ENCODE measurements at regions not wholly inside any gene's neighbourhood (a gene's known extent, or its start where the extent isn't known, plus 50 kb on each side); places are given as distances from the start of the nearest gene placed in this dataset.

GRCh38 chr3:25854214-25854613 is 64.3 kb downstream of the OXSM start:
- TF ChIP-seq, protein P1, sequence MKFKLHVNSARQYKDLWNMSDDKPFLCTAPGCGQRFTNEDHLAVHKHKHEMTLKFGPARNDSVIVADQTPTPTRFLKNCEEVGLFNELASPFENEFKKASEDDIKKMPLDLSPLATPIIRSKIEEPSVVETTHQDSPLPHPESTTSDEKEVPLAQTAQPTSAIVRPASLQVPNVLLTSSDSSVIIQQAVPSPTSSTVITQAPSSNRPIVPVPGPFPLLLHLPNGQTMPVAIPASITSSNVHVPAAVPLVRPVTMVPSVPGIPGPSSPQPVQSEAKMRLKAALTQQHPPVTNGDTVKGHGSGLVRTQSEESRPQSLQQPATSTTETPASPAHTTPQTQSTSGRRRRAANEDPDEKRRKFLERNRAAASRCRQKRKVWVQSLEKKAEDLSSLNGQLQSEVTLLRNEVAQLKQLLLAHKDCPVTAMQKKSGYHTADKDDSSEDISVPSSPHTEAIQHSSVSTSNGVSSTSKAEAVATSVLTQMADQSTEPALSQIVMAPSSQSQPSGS (CRISPR knock-in tag; IDR thresholded peaks at IDR 0.05): no peak
- no peak for TF ChIP-seq MYC (IDR thresholded peaks at IDR 0.05; ENCODE audit: low read depth, low read length)
- no peak for TF ChIP-seq MYC (CRISPR knock-in tag; IDR thresholded peaks at IDR 0.05; ENCODE audit: borderline replicate concordance, low read depth)
- TF ChIP-seq EZH2 (IDR thresholded peaks at IDR 0.05; ENCODE audit: borderline replicate concordance, low read depth, low read length): no peak
- no peak for TF ChIP-seq EGR1 (conservative IDR thresholded peaks at IDR 0.05)
- no peak for TF ChIP-seq RAD21 (CRISPR knock-in tag; conservative IDR thresholded peaks at IDR 0.05 in 1 of 2, IDR thresholded peaks at IDR 0.05 in 1 of 2)
- no peak for TF ChIP-seq STAT5B (CRISPR knock-in tag; IDR thresholded peaks at IDR 0.05)
- TF ChIP-seq, protein P2, sequence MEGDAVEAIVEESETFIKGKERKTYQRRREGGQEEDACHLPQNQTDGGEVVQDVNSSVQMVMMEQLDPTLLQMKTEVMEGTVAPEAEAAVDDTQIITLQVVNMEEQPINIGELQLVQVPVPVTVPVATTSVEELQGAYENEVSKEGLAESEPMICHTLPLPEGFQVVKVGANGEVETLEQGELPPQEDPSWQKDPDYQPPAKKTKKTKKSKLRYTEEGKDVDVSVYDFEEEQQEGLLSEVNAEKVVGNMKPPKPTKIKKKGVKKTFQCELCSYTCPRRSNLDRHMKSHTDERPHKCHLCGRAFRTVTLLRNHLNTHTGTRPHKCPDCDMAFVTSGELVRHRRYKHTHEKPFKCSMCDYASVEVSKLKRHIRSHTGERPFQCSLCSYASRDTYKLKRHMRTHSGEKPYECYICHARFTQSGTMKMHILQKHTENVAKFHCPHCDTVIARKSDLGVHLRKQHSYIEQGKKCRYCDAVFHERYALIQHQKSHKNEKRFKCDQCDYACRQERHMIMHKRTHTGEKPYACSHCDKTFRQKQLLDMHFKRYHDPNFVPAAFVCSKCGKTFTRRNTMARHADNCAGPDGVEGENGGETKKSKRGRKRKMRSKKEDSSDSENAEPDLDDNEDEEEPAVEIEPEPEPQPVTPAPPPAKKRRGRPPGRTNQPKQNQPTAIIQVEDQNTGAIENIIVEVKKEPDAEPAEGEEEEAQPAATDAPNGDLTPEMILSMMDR (IDR thresholded peaks at IDR 0.05 in 2 of 3, conservative IDR thresholded peaks at IDR 0.05 in 1 of 3; ENCODE audit: insufficient read depth in 2 of 3, low read depth in 1 of 3, low read length in 3 of 3): no peak
- TF ChIP-seq, protein P3, sequence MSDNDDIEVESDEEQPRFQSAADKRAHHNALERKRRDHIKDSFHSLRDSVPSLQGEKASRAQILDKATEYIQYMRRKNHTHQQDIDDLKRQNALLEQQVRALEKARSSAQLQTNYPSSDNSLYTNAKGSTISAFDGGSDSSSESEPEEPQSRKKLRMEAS (CRISPR knock-in tag; IDR thresholded peaks at IDR 0.05): no peak
- TF ChIP-seq NUFIP1 (IDR thresholded peaks at IDR 0.05; ENCODE audit: partially characterized antibody): no peak
- no peak for TF ChIP-seq MBD1 (CRISPR knock-in tag; IDR thresholded peaks at IDR 0.05)

All from K562 (cell line).